GM12878 (cell line): ENCODE measurements at regions not wholly inside any gene's neighbourhood (a gene's known extent, or its start where the extent isn't known, plus 50 kb on each side); places are given as distances from the start of the nearest gene placed in this dataset.

Experiments
- ATAC-seq: fragments of 200-7000 bp; cut with Tn5 transposase; 3 replicates; pipeline ENCODE4 v1.9.1; 2020; ENCODE audit warnings: mild to moderate bottlenecking, moderate library complexity
- BruUV-seq: library from RNA; stranded (reverse); fragments of 400-500 nt; replicated peaks from 2 replicates; lab custom pipeline; 2021; lab: Mats Ljungman, UMichigan
- CTCF ChIA-PET: fragments of 300-600 bp; sonication (Branson Sonifier 250); formaldehyde crosslinking; extraction: SDS; loops from one replicate; lab custom pipeline; 2021; ENCODE audit warnings: inconsistent platforms; lab: Yijun Ruan, JAX
- POLR2A ChIA-PET: fragments of 350-600 bp; formaldehyde crosslinking; extraction: SDS; loops from one replicate; lab custom pipeline; 2021; ENCODE audit warnings: inconsistent platforms; lab: Charles Lee
- RAD21 ChIA-PET: fragments of 300-600 bp; sonication (Branson Sonifier 250); formaldehyde crosslinking; loops from one replicate; lab custom pipeline; 2023; ENCODE audit warnings: antibody characterized with exemption; ENCODE audit not compliant: unreplicated experiment; lab: Charles Lee
- SMC1A ChIA-PET: fragments of 300-600 bp; sonication (Branson Sonifier 250); formaldehyde crosslinking; loops from one replicate; lab custom pipeline; 2023; ENCODE audit not compliant: unreplicated experiment, uncharacterized antibody; lab: Charles Lee
- DNase-seq: peaks from one replicate; pipeline ENCODE4 v3.0.0-alpha.2; 2011; ENCODE audit warnings: low read depth, low spot score
- FAIRE-seq: peaks from 3 replicates; lab custom pipeline; 2011; peaks lifted over from hg19 to GRCh38; lab: Jason Lieb, UNC
- H2AFZ ChIP-seq: 2 replicates; pipeline ENCODE4 v1.6.0; 2011; ENCODE audit warnings: low read depth, low read length, control low read depth; ENCODE audit not compliant: control insufficient read depth
- H3K27ac ChIP-seq: 2 replicates; pipeline ENCODE4 v1.5.1; 2011; ENCODE audit warnings: control low read depth; ENCODE audit not compliant: control insufficient read depth, insufficient read depth
- H3K27me3 ChIP-seq, 2 experiments: replicated peaks in 1 of 2; 2 replicates each; pipeline versions ENCODE4 v1.6.0 to v1.6.1; 2011; ENCODE audit warnings: low read length in 1 of 2; ENCODE audit not compliant: control insufficient read depth in 2 of 2, insufficient read depth in 2 of 2
- H3K36me3 ChIP-seq, 2 experiments: 2 replicates each; pipeline ENCODE4 v1.5.1; 2011; ENCODE audit warnings: low read length in 1 of 2; ENCODE audit not compliant: control insufficient read depth in 2 of 2, insufficient read depth in 2 of 2
- H3K4me1 ChIP-seq: 2 replicates; pipeline ENCODE4 v1.6.1; 2011; ENCODE audit warnings: mild to moderate bottlenecking, low read length, moderate library complexity, mixed read lengths; ENCODE audit not compliant: control insufficient read depth, insufficient read depth
- H3K4me2 ChIP-seq: 2 replicates; pipeline ENCODE4 v1.6.0; 2011; ENCODE audit warnings: control low read depth; ENCODE audit not compliant: control insufficient read depth, insufficient read depth
- H3K4me3 ChIP-seq: fragments of 200-600 bp; sonication (generic); 2 replicates; pipeline ENCODE4 v1.5.1; 2016
- H3K79me2 ChIP-seq: 2 replicates; pipeline ENCODE4 v1.6.0; 2011; ENCODE audit warnings: low read length; ENCODE audit not compliant: control insufficient read depth, insufficient read depth
- H3K9ac ChIP-seq: 2 replicates; pipeline ENCODE4 v1.8.0; 2011; ENCODE audit warnings: low read length, control low read depth, mixed read lengths; ENCODE audit not compliant: control insufficient read depth, insufficient read depth
- H3K9me3 ChIP-seq: replicated peaks from 3 replicates; pipeline ENCODE4 v1.5.1; 2011; ENCODE audit warnings: mild to moderate bottlenecking, low read length; ENCODE audit not compliant: control insufficient read depth, insufficient read depth
- H4K20me1 ChIP-seq: 2 replicates; pipeline ENCODE4 v1.6.0; 2011; ENCODE audit not compliant: control insufficient read depth, insufficient read depth
- E2F8 ChIP-seq: fragments of 450-650 bp; IDR thresholded peaks from 2 replicates; pipeline ENCODE4 v1.6.1; 2018; ENCODE audit warnings: mild to moderate bottlenecking, low read depth, moderate library complexity; ENCODE audit not compliant: partially characterized antibody
- JUND ChIP-seq: IDR thresholded peaks from 2 replicates; pipeline ENCODE4 v1.6.1; 2012; ENCODE audit warnings: low read depth, mild to moderate bottlenecking, low read length, improper control_type of control experiment, moderate library complexity
- NFIC ChIP-seq: IDR thresholded peaks from 2 replicates; pipeline ENCODE4 v1.6.1; 2012; ENCODE audit warnings: low read depth, mild to moderate bottlenecking, inconsistent platforms, low read length, moderate library complexity
- PKNOX1 ChIP-seq: fragments of 450-650 bp; IDR thresholded peaks from 2 replicates; pipeline ENCODE4 v1.6.1; 2016; ENCODE audit warnings: mild to moderate bottlenecking
- POLR2AphosphoS5 ChIP-seq: IDR thresholded peaks from 2 replicates; pipeline ENCODE4 v1.6.1; 2011; ENCODE audit warnings: mild to moderate bottlenecking, low read length, inconsistent platforms
- SUPT20H ChIP-seq: IDR thresholded peaks from 2 replicates; pipeline ENCODE4 v1.6.1; 2011; ENCODE audit warnings: low read depth, mild to moderate bottlenecking, low read length, moderate library complexity, borderline replicate concordance; ENCODE audit not compliant: control insufficient read depth
- WGBS: methylation state at CpG from one replicate; pipeline ENCODE4 v1.1.6; 2016; ENCODE audit warnings: low lambda C conversion rate; ENCODE audit not compliant: insufficient replicate concordance, insufficient coverage; ENCODE audit errors: missing lambda C conversion rate; 5-methylcytosine and 5-hydroxymethylcytosine counted together
- in situ Hi-C: fragments of 300-500 bp; cut with MboI; formaldehyde crosslinking; loops from 9 replicates; pipeline ENCODE4 v1.14.3; 2018; ENCODE audit warnings: mixed read lengths
- intact Hi-C: fragments of 100-400 bp; cut with micrococcal nuclease; formaldehyde crosslinking; loops from one replicate; pipeline ENCODE4 v1.14.2; 2022; ENCODE audit not compliant: unreplicated experiment

- H3K27ac ChIP-seq, result no peak overlapping the region
- no peak overlapping the region for H3K9ac ChIP-seq
- H3K4me1 ChIP-seq, result no peaks in the 10 kb centered on the region
- CTCF ChIA-PET, result no interaction called here
- in situ Hi-C loops (no loop called here), intact Hi-C loops (no loop called here)
- H3K9me3 ChIP-seq, result no peaks in the 10 kb centered on the region
- TF ChIP-seq POLR2AphosphoS5, result no peak
- TF ChIP-seq PKNOX1, result no peak
- no peak for TF ChIP-seq NFIC
- TF ChIP-seq SUPT20H, result no peak
- no peak for TF ChIP-seq JUND
- TF ChIP-seq E2F8, result no peak
- POLR2A ChIA-PET, result no interaction called here
- H4K20me1 ChIP-seq, result no peaks in the 10 kb centered on the region
- DNase-seq, result no peak
- ATAC-seq, result no peak
- SMC1A ChIA-PET, result no interaction called here
- WGBS, result 93% methylated on average over 11 of the region's 11 CpGs
- H3K36me3 ChIP-seq, result no peaks in the 10 kb centered on the region
- H3K4me3 ChIP-seq, result no peak overlapping the region
- H3K27me3 ChIP-seq, result no peaks in the 10 kb centered on the region
- H3K4me2 ChIP-seq, result no peak overlapping the region
- no peaks in the 10 kb centered on the region for H3K79me2 ChIP-seq
- RAD21 ChIA-PET, result no interaction called here
- no TSS peak for BruUV-seq
- no peak for FAIRE-seq
- no peak overlapping the region for H2AFZ ChIP-seq
Measured at GRCh38 chr14:96958057-96958456, 160.9 kb downstream of the VRK1 start.
